ENCODE measurements at regions not wholly inside any gene's neighbourhood (a gene's known extent, or its start where the extent isn't known, plus 50 kb on each side); places are given as distances from the start of the nearest gene placed in this dataset.

GRCh38 chr13:74930402-74931165, 551.4 kb downstream of the TBC1D4 start:
- DNase-seq, result no peak

GRCh38 chr13:74929436-74929835, 552.5 kb downstream of the TBC1D4 start:
- no peak for DNase-seq

- DNase-seq, result no peak
Observed at GRCh38 chr13:74927823-74928222, 554.1 kb downstream of the TBC1D4 start.

- no peak for DNase-seq
Observed at GRCh38 chr13:74922963-74923362, 559.0 kb downstream of the TBC1D4 start.

- no peak for DNase-seq
Observed at GRCh38 chr13:74921326-74921725, 560.6 kb downstream of the TBC1D4 start.

GRCh38 chr13:74920920-74921319, 561.0 kb downstream of the TBC1D4 start:
- no peak for DNase-seq

GRCh38 chr13:74920361-74920760, 561.6 kb downstream of the TBC1D4 start:
- DNase-seq, result no peak

GRCh38 chr13:74919914-74920313, 562.1 kb downstream of the TBC1D4 start:
- DNase-seq, result no peak

- no peak for DNase-seq
Observed at GRCh38 chr13:74912898-74913297, 569.1 kb downstream of the TBC1D4 start.

- DNase-seq, result no peak
Observed at GRCh38 chr13:74910415-74910814, 571.6 kb downstream of the TBC1D4 start.

GRCh38 chr13:74907788-74908187, 574.2 kb downstream of the TBC1D4 start:
- no peak for DNase-seq

- DNase-seq, result no peak
Observed at GRCh38 chr13:74904556-74904955, 577.4 kb downstream of the TBC1D4 start.

GRCh38 chr13:74895042-74895796, 586.8 kb downstream of the TBC1D4 start:
- no peak for DNase-seq

GRCh38 chr13:74892096-74892495, 589.9 kb downstream of the TBC1D4 start:
- DNase-seq, result no peak

- DNase-seq, result no peak
Observed at GRCh38 chr13:74891610-74892009, 590.4 kb downstream of the TBC1D4 start.

GRCh38 chr13:74889321-74889720, 592.6 kb downstream of the TBC1D4 start:
- DNase-seq, result no peak

- DNase-seq, result no peak
Observed at GRCh38 chr13:74886502-74886901, 595.5 kb downstream of the TBC1D4 start.

GRCh38 chr13:74883834-74884233, 598.1 kb downstream of the TBC1D4 start:
- DNase-seq, result no peak

GRCh38 chr13:74871369-74872070, 610.4 kb downstream of the TBC1D4 start:
- no peak for DNase-seq

GRCh38 chr13:74870865-74871264, 611.1 kb downstream of the TBC1D4 start:
- DNase-seq, result no peak

- no peak for DNase-seq
Observed at GRCh38 chr13:74869846-74870245, 612.1 kb downstream of the TBC1D4 start.

GRCh38 chr13:74868049-74868448, 613.9 kb downstream of the TBC1D4 start:
- no peak for DNase-seq

- DNase-seq, result no peak
Observed at GRCh38 chr13:74867460-74867859, 614.5 kb downstream of the TBC1D4 start.

GRCh38 chr13:74866101-74866500, 615.9 kb downstream of the TBC1D4 start:
- no peak for DNase-seq
